ENCODE measurements at regions not wholly inside any gene's neighbourhood (a gene's known extent, or its start where the extent isn't known, plus 50 kb on each side); places are given as distances from the start of the nearest gene placed in this dataset.

DNA sequence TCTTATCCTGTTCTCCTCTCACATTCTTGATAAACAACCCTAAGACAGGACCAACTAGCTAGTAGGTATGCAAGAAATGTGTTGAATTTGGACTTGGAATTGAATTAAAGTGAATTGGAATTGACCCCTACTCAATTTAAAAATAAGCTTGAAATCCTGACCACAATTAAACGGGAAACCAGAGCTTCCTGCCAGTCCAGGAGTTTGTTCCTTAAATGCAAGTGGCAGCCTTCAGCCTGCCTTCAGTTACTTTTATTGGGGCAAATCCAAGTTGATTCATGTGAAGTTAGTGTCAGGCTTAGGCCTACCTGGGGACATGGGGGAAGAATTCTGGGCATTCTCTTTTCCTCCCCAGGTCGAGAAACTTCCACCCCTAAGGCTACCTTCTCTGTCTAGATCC is 457.6 kb downstream of the BCL11A start (continued):
- TF ChIP-seq, protein P1, sequence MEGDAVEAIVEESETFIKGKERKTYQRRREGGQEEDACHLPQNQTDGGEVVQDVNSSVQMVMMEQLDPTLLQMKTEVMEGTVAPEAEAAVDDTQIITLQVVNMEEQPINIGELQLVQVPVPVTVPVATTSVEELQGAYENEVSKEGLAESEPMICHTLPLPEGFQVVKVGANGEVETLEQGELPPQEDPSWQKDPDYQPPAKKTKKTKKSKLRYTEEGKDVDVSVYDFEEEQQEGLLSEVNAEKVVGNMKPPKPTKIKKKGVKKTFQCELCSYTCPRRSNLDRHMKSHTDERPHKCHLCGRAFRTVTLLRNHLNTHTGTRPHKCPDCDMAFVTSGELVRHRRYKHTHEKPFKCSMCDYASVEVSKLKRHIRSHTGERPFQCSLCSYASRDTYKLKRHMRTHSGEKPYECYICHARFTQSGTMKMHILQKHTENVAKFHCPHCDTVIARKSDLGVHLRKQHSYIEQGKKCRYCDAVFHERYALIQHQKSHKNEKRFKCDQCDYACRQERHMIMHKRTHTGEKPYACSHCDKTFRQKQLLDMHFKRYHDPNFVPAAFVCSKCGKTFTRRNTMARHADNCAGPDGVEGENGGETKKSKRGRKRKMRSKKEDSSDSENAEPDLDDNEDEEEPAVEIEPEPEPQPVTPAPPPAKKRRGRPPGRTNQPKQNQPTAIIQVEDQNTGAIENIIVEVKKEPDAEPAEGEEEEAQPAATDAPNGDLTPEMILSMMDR (IDR thresholded peaks at IDR 0.05 in 2 of 3, conservative IDR thresholded peaks at IDR 0.05 in 1 of 3; ENCODE audit: control insufficient read depth in 2 of 3, extremely low read depth in 1 of 3, insufficient read depth in 1 of 3, low read depth in 3 of 3, low read length in 3 of 3), result no peak
- no peak for TF ChIP-seq SREBF1 (IDR thresholded peaks at IDR 0.05; ENCODE audit: low read length)
- TF ChIP-seq SUZ12 (IDR thresholded peaks at IDR 0.05; ENCODE audit: unreplicated experiment), result no peak
- TF ChIP-seq, protein P2, sequence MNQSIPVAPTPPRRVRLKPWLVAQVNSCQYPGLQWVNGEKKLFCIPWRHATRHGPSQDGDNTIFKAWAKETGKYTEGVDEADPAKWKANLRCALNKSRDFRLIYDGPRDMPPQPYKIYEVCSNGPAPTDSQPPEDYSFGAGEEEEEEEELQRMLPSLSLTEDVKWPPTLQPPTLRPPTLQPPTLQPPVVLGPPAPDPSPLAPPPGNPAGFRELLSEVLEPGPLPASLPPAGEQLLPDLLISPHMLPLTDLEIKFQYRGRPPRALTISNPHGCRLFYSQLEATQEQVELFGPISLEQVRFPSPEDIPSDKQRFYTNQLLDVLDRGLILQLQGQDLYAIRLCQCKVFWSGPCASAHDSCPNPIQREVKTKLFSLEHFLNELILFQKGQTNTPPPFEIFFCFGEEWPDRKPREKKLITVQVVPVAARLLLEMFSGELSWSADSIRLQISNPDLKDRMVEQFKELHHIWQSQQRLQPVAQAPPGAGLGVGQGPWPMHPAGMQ (IDR thresholded peaks at IDR 0.05; ENCODE audit: borderline replicate concordance), result no peak

DNA sequence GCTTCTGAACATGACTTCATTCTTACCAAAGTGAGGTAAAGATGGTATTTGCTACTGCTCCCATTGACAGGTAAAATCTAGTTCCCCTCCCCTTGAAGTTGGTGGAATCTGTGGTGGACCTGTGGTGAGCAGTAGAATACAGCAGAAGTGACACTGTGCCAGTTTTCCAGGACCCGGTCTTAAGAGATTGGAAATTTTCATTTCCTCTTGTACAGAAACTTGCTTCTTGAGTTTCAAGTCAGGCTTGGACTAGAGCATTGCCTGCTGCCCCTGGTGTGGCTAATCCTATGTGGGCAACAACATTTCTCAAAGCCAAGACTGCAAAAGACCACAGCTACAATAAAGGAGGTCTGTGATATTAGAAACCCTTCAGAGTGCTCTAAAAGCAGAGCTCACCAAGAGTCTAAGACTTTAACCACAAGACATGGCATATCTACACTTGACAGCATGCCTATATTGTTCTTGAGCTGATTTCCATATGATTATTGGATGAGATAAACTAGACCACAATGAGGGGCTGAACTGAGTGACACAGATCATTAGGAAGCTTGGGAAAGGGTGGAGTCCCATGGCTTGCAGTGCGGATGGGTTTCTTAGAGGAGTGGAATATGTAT is 458.1 kb downstream of the BCL11A start:
- Histone ChIP-seq H3K4me1 (ENCODE audit: control insufficient read depth, insufficient read depth, low read length) (no peaks in the 10 kb centered on the region), H3K9ac (ENCODE audit: control insufficient read depth, insufficient read depth, low read length) (no peak overlapping the region), H4K20me1 (ENCODE audit: control insufficient read depth, insufficient read depth) (no peaks in the 10 kb centered on the region), H3K9me3 (replicated peaks; ENCODE audit: control insufficient read depth, insufficient read depth, low read length) (no peaks in the 10 kb centered on the region), H3K27me3 (replicated peaks in 1 of 2; ENCODE audit: control insufficient read depth in 2 of 2, insufficient read depth in 2 of 2, low read length in 1 of 2) (no peaks in the 10 kb centered on the region; a peak in 1 of 4 replicates), H3K36me3 (ENCODE audit: control insufficient read depth in 2 of 2, insufficient read depth in 2 of 2, low read length in 1 of 2) (no peaks in the 10 kb centered on the region), H3K27ac (ENCODE audit: control insufficient read depth, insufficient read depth) (no peak overlapping the region), H3K4me2 (ENCODE audit: control insufficient read depth, insufficient read depth) (no peak overlapping the region), H3K4me3 (no peak overlapping the region), H3K79me2 (ENCODE audit: control insufficient read depth, insufficient read depth, low read length) (no peaks in the 10 kb centered on the region), H2AFZ (ENCODE audit: control insufficient read depth, low read depth, low read length) (no peak overlapping the region)
- CTCF ChIA-PET, result interaction anchor here (0.6 kb wide), 1 partner anchor 21 kb away, joined by 5 read pairs; no protein-coding TSS in a partner anchor
- in situ Hi-C loops (cut with MboI) (no loop called here), intact Hi-C loops (cut with micrococcal nuclease; ENCODE audit: unreplicated experiment) (no loop called here)
- no peak for ATAC-seq
- 54% methylated on average over 2 of the region's 2 CpGs for WGBS (ENCODE audit: insufficient coverage, insufficient replicate concordance, low lambda C conversion rate, missing lambda C conversion rate)
- DNase-seq (ENCODE audit: low read depth, low spot score), result no peak
- RAD21 ChIA-PET (ENCODE audit: unreplicated experiment), result no interaction called here
- no peak for FAIRE-seq
- TF ChIP-seq HCFC1 (IDR thresholded peaks at IDR 0.05; ENCODE audit: low read length) (no peak), PML (IDR thresholded peaks at IDR 0.05; ENCODE audit: low read length) (no peak), FOXK2 (IDR thresholded peaks at IDR 0.05) (no peak), FOS (IDR thresholded peaks at IDR 0.05; ENCODE audit: borderline replicate concordance, extremely low read depth, insufficient read length) (no peak), ZNF217 (IDR thresholded peaks at IDR 0.05) (no peak), MTA2 (IDR thresholded peaks at IDR 0.05; ENCODE audit: low read depth) (no peak), IRF4 (IDR thresholded peaks at IDR 0.05; ENCODE audit: low read depth, low read length) (no peak)
- POLR2A ChIA-PET, result no interaction called here
- BruUV-seq (replicated peaks), result no TSS peak
- SMC1A ChIA-PET (ENCODE audit: uncharacterized antibody, unreplicated experiment), result no interaction called here

Data from GM12878 (cell line).